ENCODE measurements at regions not wholly inside any gene's neighbourhood (a gene's known extent, or its start where the extent isn't known, plus 50 kb on each side); places are given as distances from the start of the nearest gene placed in this dataset.
A peak's percentile ranks its signal among the peaks of the same experiment; 100 is the strongest.

- Mint-ChIP-seq H3K27ac (ENCODE audit: unreplicated experiment) (no peak overlapping the region), H3K27me3 (ENCODE audit: low read depth) (peaks cover 25% of the 10 kb centered on the region), H3K9me3 (no peaks in the 10 kb centered on the region), H3K4me1 (no peaks in the 10 kb centered on the region), H3K36me3 (ENCODE audit: low read depth) (no peaks in the 10 kb centered on the region), H3K4me3 (no peak overlapping the region)
- DNase-seq (ENCODE audit: low read depth, low spot score): no peak
- no peak for TF ChIP-seq CTCF (conservative IDR thresholded peaks at IDR 0.05)
These were observed 1433.8 kb downstream of the BRD1 start for GRCh38 chr22:48393885-48394284.

- TF ChIP-seq CTCF (conservative IDR thresholded peaks at IDR 0.05): no peak
- no peak overlapping the region for H3K4me3 Mint-ChIP-seq
- H3K9me3 Mint-ChIP-seq: no peaks in the 10 kb centered on the region
- H3K36me3 Mint-ChIP-seq (ENCODE audit: low read depth): no peaks in the 10 kb centered on the region
- H3K27me3 Mint-ChIP-seq (ENCODE audit: low read depth): peaks cover 19% of the 10 kb centered on the region
- no peak for DNase-seq (ENCODE audit: low read depth, low spot score)
- no peaks in the 10 kb centered on the region for H3K4me1 Mint-ChIP-seq
- H3K27ac Mint-ChIP-seq (ENCODE audit: unreplicated experiment): peak overlapping the region; percentile 28
These were observed 1434.7 kb downstream of the BRD1 start for GRCh38 chr22:48393041-48393370.

- H3K27me3 Mint-ChIP-seq (ENCODE audit: low read depth): peaks cover 19% of the 10 kb centered on the region
- H3K4me1 Mint-ChIP-seq: no peaks in the 10 kb centered on the region
- no peak for TF ChIP-seq CTCF (conservative IDR thresholded peaks at IDR 0.05)
- no peaks in the 10 kb centered on the region for H3K36me3 Mint-ChIP-seq (ENCODE audit: low read depth)
- no peak overlapping the region for H3K27ac Mint-ChIP-seq (ENCODE audit: unreplicated experiment)
- DNase-seq (ENCODE audit: low read depth, low spot score): no peak
- no peak overlapping the region for H3K4me3 Mint-ChIP-seq
- no peaks in the 10 kb centered on the region for H3K9me3 Mint-ChIP-seq
These were observed 1435.9 kb downstream of the BRD1 start for GRCh38 chr22:48391820-48392219.

- Mint-ChIP-seq H3K27ac (ENCODE audit: unreplicated experiment) (no peak overlapping the region), H3K4me3 (no peak overlapping the region), H3K4me1 (no peaks in the 10 kb centered on the region), H3K27me3 (ENCODE audit: low read depth) (peaks cover 21% of the 10 kb centered on the region), H3K9me3 (no peaks in the 10 kb centered on the region), H3K36me3 (ENCODE audit: low read depth) (no peaks in the 10 kb centered on the region)
- TF ChIP-seq CTCF (conservative IDR thresholded peaks at IDR 0.05): no peak
- DNase-seq (ENCODE audit: low read depth, low spot score): no peak
These were observed 1436.4 kb downstream of the BRD1 start for GRCh38 chr22:48391171-48391711.

GRCh38 chr22:48389916-48390315, 1437.8 kb downstream of the BRD1 start:
- Mint-ChIP-seq H3K4me1 (no peaks in the 10 kb centered on the region), H3K36me3 (ENCODE audit: low read depth) (no peaks in the 10 kb centered on the region), H3K9me3 (peaks cover 4% of the 10 kb centered on the region), H3K27me3 (ENCODE audit: low read depth) (peaks cover 25% of the 10 kb centered on the region), H3K27ac (ENCODE audit: unreplicated experiment) (no peak overlapping the region), H3K4me3 (no peak overlapping the region)
- no peak for DNase-seq (ENCODE audit: low read depth, low spot score)
- no peak for TF ChIP-seq CTCF (conservative IDR thresholded peaks at IDR 0.05)

- Mint-ChIP-seq H3K27me3 (ENCODE audit: low read depth) (peaks cover 16% of the 10 kb centered on the region), H3K4me3 (no peak overlapping the region), H3K36me3 (ENCODE audit: low read depth) (peaks cover 4% of the 10 kb centered on the region), H3K27ac (ENCODE audit: unreplicated experiment) (no peak overlapping the region), H3K9me3 (peaks cover 11% of the 10 kb centered on the region), H3K4me1 (no peaks in the 10 kb centered on the region)
- no peak for DNase-seq (ENCODE audit: low read depth, low spot score)
- no peak for TF ChIP-seq CTCF (conservative IDR thresholded peaks at IDR 0.05)
These were observed 1445.5 kb downstream of the BRD1 start for GRCh38 chr22:48382197-48382596.

Data from neural crest cell (in vitro differentiated cells).